Gastroesophageal sphincter (tissue), 4 donors: ENCODE measurements at regions not wholly inside any gene's neighbourhood (a gene's known extent, or its start where the extent isn't known, plus 50 kb on each side); places are given as distances from the start of the nearest gene placed in this dataset.

Source experiments
- ATAC-seq: fragments of 150-250 bp; one replicate; pipeline ENCODE4 v1.9.1; 2016; ENCODE audit warnings: mild to moderate bottlenecking, moderate library complexity
- H3K27ac ChIP-seq, 4 donors: fragments of 200-600 bp; sonication (generic) in 3 of 4; 1 replicate in 3 of 4; 2 replicates in 1 of 4; pipeline ENCODE4 v1.5.1; 2016 to 2019
- H3K27me3 ChIP-seq: fragments of 200-600 bp; sonication (generic); one replicate; pipeline ENCODE4 v1.5.1; 2019
- H3K36me3 ChIP-seq, 2 donors: fragments of 200-600 bp; sonication (generic); one replicate each; pipeline ENCODE4 v1.5.1; 2019; ENCODE audit warnings: control low read depth in 1 of 2
- H3K4me1 ChIP-seq, 3 donors: fragments of 200-600 bp; sonication (generic); 1 replicate in 2 of 3; 2 replicates in 1 of 3; pipeline ENCODE4 v1.5.1; 2016 to 2019; ENCODE audit warnings: control low read depth in 2 of 3
- H3K4me3 ChIP-seq, 2 donors: fragments of 200-600 bp; sonication (generic); one replicate each; pipeline ENCODE4 v1.5.1; 2019; ENCODE audit warnings: mild to moderate bottlenecking in 1 of 2, moderate library complexity in 1 of 2
- H3K9me3 ChIP-seq, 3 donors: fragments of 200-600 bp; sonication (generic); one replicate each; pipeline ENCODE4 v1.5.1; 2017 to 2019; ENCODE audit warnings: control low read depth in 2 of 3
- CTCF ChIP-seq, 4 experiments: fragments of 200-600 bp in 2 of 4; fragments of 450-650 bp in 2 of 4; sonication (generic) in 1 of 4; IDR thresholded peaks; one replicate each; pipeline ENCODE4 v1.5.1; 2017 to 2019; ENCODE audit warnings: antibody characterized with exemption in 4 of 4, mild to moderate bottlenecking in 2 of 4, moderate library complexity in 2 of 4
- EP300 ChIP-seq: sonication (generic); formaldehyde crosslinking; IDR thresholded peaks from one replicate; pipeline ENCODE4 v1.6.1; 2017; ENCODE audit warnings: antibody characterized with exemption, mild to moderate bottlenecking
- POLR2A ChIP-seq, 2 donors: fragments of 450-650 bp; IDR thresholded peaks; one replicate each; pipeline ENCODE4 v1.6.1; 2017; ENCODE audit warnings: antibody characterized with exemption in 2 of 2, mild to moderate bottlenecking in 2 of 2, moderate library complexity in 1 of 2
- POLR2AphosphoS5 ChIP-seq: sonication (generic); formaldehyde crosslinking; IDR thresholded peaks from one replicate; pipeline ENCODE4 v1.6.1; 2017; ENCODE audit warnings: antibody characterized with exemption
- WGBS, 2 donors: methylation state at CpG; one replicate each; pipeline ENCODE4 v1.1.5; 2018; ENCODE audit warnings: low coverage in 1 of 2; 5-methylcytosine and 5-hydroxymethylcytosine counted together

GRCh38 chr3:54053211-54053610, 69.1 kb upstream of the CACNA2D3 start:
- no peak overlapping the region for H3K4me3 ChIP-seq
- no peak for TF ChIP-seq CTCF (IDR thresholded peaks at IDR 0.05)
- no peak for TF ChIP-seq POLR2A (IDR thresholded peaks at IDR 0.05)
- TF ChIP-seq EP300 = no peak
- TF ChIP-seq POLR2AphosphoS5 = no peak
- H3K27me3 ChIP-seq = no peaks in the 10 kb centered on the region
- H3K27ac ChIP-seq = no peak overlapping the region
- H3K36me3 ChIP-seq = no peaks in the 10 kb centered on the region
- WGBS, 2 donors = 0 to 46% methylated on average over 1 to 5 of the region's 5 CpGs
- H3K9me3 ChIP-seq = no peaks in the 10 kb centered on the region
- ATAC-seq = no peak
- peaks cover 0 to 8% (median 0%) of the 10 kb centered on the region in 3 donors for H3K4me1 ChIP-seq

- no peak for TF ChIP-seq POLR2AphosphoS5
- no peak for TF ChIP-seq POLR2A (IDR thresholded peaks at IDR 0.05)
- TF ChIP-seq CTCF (IDR thresholded peaks at IDR 0.05) = no peak
- no peak for TF ChIP-seq EP300
Observed at GRCh38 chr3:54047568-54047967, 74.8 kb upstream of the CACNA2D3 start.

GRCh38 chr3:54046641-54047214, 75.6 kb upstream of the CACNA2D3 start:
- no peaks in the 10 kb centered on the region for H3K4me1 ChIP-seq
- no peak for ATAC-seq
- TF ChIP-seq EP300 = no peak
- no peak for TF ChIP-seq CTCF (IDR thresholded peaks at IDR 0.05)
- TF ChIP-seq POLR2AphosphoS5 = no peak
- no peak for TF ChIP-seq POLR2A (IDR thresholded peaks at IDR 0.05)
- H3K27me3 ChIP-seq = no peaks in the 10 kb centered on the region
- H3K9me3 ChIP-seq = no peaks in the 10 kb centered on the region
- H3K4me3 ChIP-seq = no peak overlapping the region
- no peak overlapping the region for H3K27ac ChIP-seq
- no peaks in the 10 kb centered on the region for H3K36me3 ChIP-seq

More at GRCh38 chr3:54047568-54047967, 74.8 kb upstream of the CACNA2D3 start:
- Histone ChIP-seq H3K36me3 (no peaks in the 10 kb centered on the region), H3K27me3 (no peaks in the 10 kb centered on the region), H3K27ac (no peak overlapping the region), H3K4me1 (no peaks in the 10 kb centered on the region), H3K9me3 (no peaks in the 10 kb centered on the region), H3K4me3 (no peak overlapping the region)
- no peak for ATAC-seq
- 70 to 84% methylated on average over 5 of the region's 5 CpGs for WGBS, 2 donors

- H3K9me3 ChIP-seq = no peaks in the 10 kb centered on the region
- no peak overlapping the region for H3K27ac ChIP-seq
- ATAC-seq = no peak
- H3K36me3 ChIP-seq = no peaks in the 10 kb centered on the region
- no peaks in the 10 kb centered on the region for H3K27me3 ChIP-seq
- WGBS, 2 donors = 32 to 43% methylated on average over 2 to 3 of the region's 3 CpGs
- no peaks in the 10 kb centered on the region for H3K4me1 ChIP-seq
- no peak overlapping the region for H3K4me3 ChIP-seq
- TF ChIP-seq EP300 = no peak
- no peak for TF ChIP-seq POLR2AphosphoS5
- TF ChIP-seq POLR2A (IDR thresholded peaks at IDR 0.05) = no peak
- TF ChIP-seq CTCF (IDR thresholded peaks at IDR 0.05) = no peak
Observed at GRCh38 chr3:54045061-54045815, 77.1 kb upstream of the CACNA2D3 start.

- Histone ChIP-seq H3K4me1 (no peaks in the 10 kb centered on the region), H3K27ac (no peak overlapping the region), H3K9me3 (no peaks in the 10 kb centered on the region), H3K27me3 (no peaks in the 10 kb centered on the region), H3K4me3 (no peak overlapping the region), H3K36me3 (no peaks in the 10 kb centered on the region)
- no peak for ATAC-seq
- TF ChIP-seq CTCF (IDR thresholded peaks at IDR 0.05) = no peak
- TF ChIP-seq EP300 = no peak
- no peak for TF ChIP-seq POLR2A (IDR thresholded peaks at IDR 0.05)
- TF ChIP-seq POLR2AphosphoS5 = no peak
- WGBS, 2 donors = 80 to 82% methylated on average over 4 to 5 of the region's 5 CpGs
Observed at GRCh38 chr3:54042259-54042823, 80.0 kb upstream of the CACNA2D3 start.
